HCT116 (cell line): ENCODE measurements at regions not wholly inside any gene's neighbourhood (a gene's known extent, or its start where the extent isn't known, plus 50 kb on each side); places are given as distances from the start of the nearest gene placed in this dataset.

Experiments
- ATAC-seq: fragments of 200-7000 bp; cut with Tn5 transposase; 2 replicates; pipeline ENCODE4 v1.9.1; 2020; ENCODE audit warnings: mild to moderate bottlenecking, moderate library complexity
- BruUV-seq: library from RNA; stranded (reverse); fragments of 400-500 nt; replicated peaks from 2 replicates; lab custom pipeline; 2021; lab: Mats Ljungman, UMichigan
- CTCF ChIA-PET: fragments of 300-600 bp; sonication (Branson Sonifier 250); formaldehyde crosslinking; loops from one replicate; lab custom pipeline; 2021; ENCODE audit warnings: antibody characterized with exemption; lab: Charles Lee
- POLR2A ChIA-PET: fragments of 300-600, 350-600 bp; sonication (Branson Sonifier 250); formaldehyde crosslinking; loops from one replicate; lab custom pipeline; 2021; ENCODE audit warnings: antibody characterized with exemption; lab: Charles Lee
- RAD21 ChIA-PET, 2 experiments: fragments of 300-600 bp; sonication (Branson Sonifier 250); formaldehyde crosslinking; loops; one replicate each; lab custom pipeline; 2023; ENCODE audit warnings: low total read pairs in 2 of 2; ENCODE audit not compliant: uncharacterized antibody in 2 of 2, unreplicated experiment in 2 of 2, low non-redundant PET in 1 of 2; lab: Charles Lee
- DNase-seq: peaks from one replicate; pipeline ENCODE4 v3.0.0-alpha.2; 2010; ENCODE audit warnings: low read depth, low spot score
- H2AFZ ChIP-seq: fragments of 200-600 bp; shearing (Covaris generic), sonication (generic); 2 replicates; pipeline ENCODE4 v1.6.1; 2017; ENCODE audit warnings: low read depth, mixed run types, mixed read lengths, antibody characterized with exemption, low read length; ENCODE audit not compliant: poor library complexity, severe bottlenecking
- H3K27ac ChIP-seq: 2 replicates; pipeline ENCODE4 v1.5.1; 2012; ENCODE audit warnings: low read depth, low read length
- H3K27me3 ChIP-seq: fragments of 200-600 bp; sonication (generic); 2 replicates; pipeline ENCODE4 v1.6.1; 2016; ENCODE audit warnings: mixed run types, low read length, mixed read lengths; ENCODE audit not compliant: insufficient read depth
- H3K36me3 ChIP-seq, 2 experiments: fragments of 200-500 bp in 1 of 2; fragments of 200-600 bp in 1 of 2; sonication (Bioruptor generic) in 1 of 2; sonication (generic) in 1 of 2; 2 replicates each; pipeline versions ENCODE4 v1.5.1 to v1.6.1; 2014 to 2016; ENCODE audit warnings: low read length in 2 of 2, inconsistent platforms in 1 of 2, mixed read lengths in 1 of 2, mixed run types in 1 of 2; ENCODE audit not compliant: insufficient read depth in 2 of 2, control insufficient read depth in 1 of 2
- H3K4me1 ChIP-seq, 2 experiments: fragments of 200-600 bp in 1 of 2; sonication (generic) in 1 of 2; 2 replicates each; pipeline versions ENCODE4 v1.5.1 to v1.6.1; 2012 to 2017; ENCODE audit warnings: low read length in 2 of 2, inconsistent platforms in 1 of 2, mild to moderate bottlenecking in 1 of 2, mixed read lengths in 1 of 2, mixed run types in 1 of 2, moderate library complexity in 1 of 2; ENCODE audit not compliant: insufficient read depth in 2 of 2, control insufficient read depth in 1 of 2
- H3K4me2 ChIP-seq: fragments of 200-600 bp; sonication (generic); 2 replicates; pipeline ENCODE4 v1.6.1; 2017; ENCODE audit warnings: mixed run types, low read length, mixed read lengths
- H3K4me3 ChIP-seq, 2 experiments: fragments of 200-600 bp in 1 of 2; sonication (generic) in 1 of 2; replicated peaks in 1 of 2; 2 replicates each; pipeline ENCODE4 v1.5.1; 2011 to 2016; ENCODE audit warnings: low read length in 2 of 2, control low read depth in 1 of 2, low read depth in 1 of 2, mild to moderate bottlenecking in 1 of 2, mixed read lengths in 1 of 2, mixed run types in 1 of 2
- H3K79me2 ChIP-seq: fragments of 200-600 bp; sonication (generic); 2 replicates; pipeline ENCODE4 v1.6.1; 2017; ENCODE audit warnings: mild to moderate bottlenecking, mixed run types, low read length, moderate library complexity, mixed read lengths; ENCODE audit not compliant: insufficient read depth
- H3K9ac ChIP-seq: fragments of 200-600 bp; sonication (generic); 2 replicates; pipeline ENCODE4 v1.6.1; 2016; ENCODE audit warnings: low read length, mixed read lengths
- H3K9me2 ChIP-seq: fragments of 200-600 bp; sonication (generic), shearing (Covaris generic); 2 replicates; pipeline ENCODE4 v1.6.1; 2017; ENCODE audit warnings: mixed run types, mild to moderate bottlenecking, moderate library complexity; ENCODE audit not compliant: insufficient read depth
- H3K9me3 ChIP-seq, 2 experiments: fragments of 200-500 bp in 1 of 2; fragments of 200-600 bp in 1 of 2; sonication (Bioruptor generic) in 1 of 2; sonication (generic) in 1 of 2; 2 replicates each; pipeline ENCODE4 v1.6.1; 2014 to 2017; ENCODE audit warnings: low read length in 2 of 2, mixed read lengths in 2 of 2, inconsistent platforms in 1 of 2, low read depth in 1 of 2, mild to moderate bottlenecking in 1 of 2, mixed run types in 1 of 2, moderate library complexity in 1 of 2; ENCODE audit not compliant: control insufficient read depth in 1 of 2, insufficient read depth in 1 of 2
- H4K20me1 ChIP-seq: fragments of 200-600 bp; sonication (generic), shearing (Covaris generic); 2 replicates; pipeline ENCODE4 v1.6.1; 2017; ENCODE audit warnings: mixed run types, mild to moderate bottlenecking, moderate library complexity; ENCODE audit not compliant: insufficient read depth
- ATF3 ChIP-seq: IDR thresholded peaks from 2 replicates; pipeline ENCODE4 v1.6.1; 2012
- CBX3 ChIP-seq: IDR thresholded peaks from 2 replicates; pipeline ENCODE4 v1.6.1; 2012; ENCODE audit warnings: low read depth
- CEBPB ChIP-seq: IDR thresholded peaks from 2 replicates; pipeline ENCODE4 v1.6.1; 2012; ENCODE audit warnings: low read depth
- CTCF ChIP-seq, 3 experiments: fragments of 200-600 bp in 1 of 3; sonication (generic) in 1 of 3; IDR thresholded peaks in 2 of 3; conservative IDR thresholded peaks in 1 of 3; 2 replicates each; pipeline ENCODE4 v1.5.1; 2012 to 2017; ENCODE audit warnings: low read depth in 2 of 3, low read length in 2 of 3, antibody characterized with exemption in 1 of 3, borderline replicate concordance in 1 of 3, control low read depth in 1 of 3, mild to moderate bottlenecking in 1 of 3, mixed read lengths in 1 of 3, mixed run types in 1 of 3, moderate library complexity in 1 of 3; ENCODE audit not compliant: insufficient read depth in 1 of 3
- EGR1 ChIP-seq: IDR thresholded peaks from 2 replicates; pipeline ENCODE4 v1.6.1; 2012; ENCODE audit warnings: low read depth
- ELF1 ChIP-seq: IDR thresholded peaks from 2 replicates; pipeline ENCODE4 v1.6.1; 2012; ENCODE audit warnings: low read depth, borderline replicate concordance
- EZH2 ChIP-seq: fragments of 200-600 bp; sonication (generic); IDR thresholded peaks from 2 replicates; pipeline ENCODE4 v1.6.1; 2017; ENCODE audit warnings: antibody characterized with exemption, mixed run types
- JUND ChIP-seq: IDR thresholded peaks from 2 replicates; pipeline ENCODE4 v1.6.1; 2012
- POLR2A ChIP-seq: IDR thresholded peaks from 2 replicates; pipeline ENCODE4 v1.7.0; 2011; ENCODE audit warnings: borderline replicate concordance; ENCODE audit not compliant: insufficient read depth, insufficient read length; ENCODE audit errors: extremely low read depth
- REST ChIP-seq: IDR thresholded peaks from 2 replicates; pipeline ENCODE4 v1.6.1; 2012; ENCODE audit warnings: low read depth
- SP1 ChIP-seq: IDR thresholded peaks from 2 replicates; pipeline ENCODE4 v1.6.1; 2012; ENCODE audit warnings: low read depth
- SRF ChIP-seq: IDR thresholded peaks from 2 replicates; pipeline ENCODE4 v1.6.1; 2012; ENCODE audit warnings: low read depth
- TCF7L2 ChIP-seq: IDR thresholded peaks from 2 replicates; pipeline ENCODE4 v1.7.0; 2011; ENCODE audit warnings: borderline replicate concordance, inconsistent platforms; ENCODE audit not compliant: insufficient read depth, insufficient read length; ENCODE audit errors: extremely low read depth
- YY1 ChIP-seq: IDR thresholded peaks from 2 replicates; pipeline ENCODE4 v1.6.1; 2011; ENCODE audit warnings: low read length, low read depth, moderate library complexity, mild to moderate bottlenecking; ENCODE audit not compliant: insufficient replicate concordance; ENCODE audit errors: extremely low read depth
- ZNF274 ChIP-seq: fragments of 200-500 bp; sonication (Bioruptor generic); IDR thresholded peaks from 2 replicates; pipeline ENCODE4 v1.6.1; 2014; ENCODE audit warnings: mild to moderate bottlenecking, low read depth, low read length, inconsistent platforms
- intact Hi-C: fragments of 100-400 bp; cut with micrococcal nuclease; formaldehyde crosslinking; loops from 2 replicates; pipeline ENCODE4 v1.10.0; 2022

GRCh38 chr19:5231857-5232678, 108.5 kb downstream of the PTPRS start:
- peaks cover 0 to 14% of the 10 kb centered on the region in 2 experiments; a peak in 1 of 4 replicates for H3K4me1 ChIP-seq
- H3K9me2 ChIP-seq, result no peaks in the 10 kb centered on the region
- no peak overlapping the region for H3K27ac ChIP-seq
- TF ChIP-seq ZNF274, result no peak
- no peak for TF ChIP-seq SP1
- TF ChIP-seq ELF1, result no peak
- no peak for TF ChIP-seq CEBPB
- no peak for TF ChIP-seq EZH2
- no peak for TF ChIP-seq CTCF (IDR thresholded peaks at IDR 0.05 in 2 of 3, conservative IDR thresholded peaks at IDR 0.05 in 1 of 3; ENCODE audit: borderline replicate concordance in 1 of 3, insufficient read depth in 1 of 3, low read depth in 2 of 3, low read length in 2 of 3)
- no peak for TF ChIP-seq EGR1
- TF ChIP-seq YY1, result no peak
- no peak for TF ChIP-seq REST
- no peak for TF ChIP-seq POLR2A
- TF ChIP-seq JUND, result no peak
- no peak for TF ChIP-seq TCF7L2
- no peak for TF ChIP-seq SRF
- no peak for TF ChIP-seq ATF3
- TF ChIP-seq CBX3, result no peak
- TF ChIP-seq, all 23 proteins: peak for 0
- Histone ChIP-seq H3K9me3 (no peaks in the 10 kb centered on the region), H3K36me3 (no peaks in the 10 kb centered on the region), H3K79me2 (no peaks in the 10 kb centered on the region), H3K9ac (no peak overlapping the region), H3K4me3 (no peak overlapping the region), H4K20me1 (no peaks in the 10 kb centered on the region), H3K27me3 (no peaks in the 10 kb centered on the region), H3K4me2 (no peak overlapping the region), H2AFZ (no peak overlapping the region)
- no TSS peak for BruUV-seq
- POLR2A ChIA-PET, result no interaction called here
- RAD21 ChIA-PET, result no interaction called here
- CTCF ChIA-PET, result no interaction called here
- ATAC-seq (no peak), DNase-seq (no peak)
- intact Hi-C loops, result no loop called here
